Prostate gland (tissue), 2 donors: ENCODE measurements at regions not wholly inside any gene's neighbourhood (a gene's known extent, or its start where the extent isn't known, plus 50 kb on each side); places are given as distances from the start of the nearest gene placed in this dataset.

ENCODE experiments used
- CTCF ChIP-seq, 4 experiments: fragments of 200-600 bp in 2 of 4; fragments of 450-650 bp in 2 of 4; sonication (generic) in 2 of 4; IDR thresholded peaks; 1 replicate in 3 of 4; 2 replicates in 1 of 4; pipeline ENCODE4 v1.5.1; 2016 to 2019; ENCODE audit warnings: antibody characterized with exemption in 4 of 4, mild to moderate bottlenecking in 2 of 4, moderate library complexity in 2 of 4
- POLR2A ChIP-seq: fragments of 450-650 bp; IDR thresholded peaks from one replicate; pipeline ENCODE4 v1.6.1; 2016; ENCODE audit warnings: antibody characterized with exemption, mild to moderate bottlenecking

- TF ChIP-seq POLR2A, result no peak
- TF ChIP-seq CTCF (IDR thresholded peaks at IDR 0.05), result no peak
These were observed 178.7 kb upstream of the NR3C1 start for GRCh38 chr5:143582176-143582575.
